Smooth muscle cell (in vitro differentiated cells): ENCODE measurements at regions not wholly inside any gene's neighbourhood (a gene's known extent, or its start where the extent isn't known, plus 50 kb on each side); places are given as distances from the start of the nearest gene placed in this dataset.

Experiments
- DNase-seq: peaks from one replicate; lab custom pipeline; 2025; ENCODE audit not compliant: unreplicated experiment; lab: John Stamatoyannopoulos, UW
- H2AFZ ChIP-seq: fragments of 200-600 bp; sonication (generic); 2 replicates; pipeline ENCODE4 v1.6.0; 2016; ENCODE audit warnings: antibody characterized with exemption, low read depth, mild to moderate bottlenecking
- H3F3A ChIP-seq: fragments of 200-600 bp; sonication (generic); 2 replicates; pipeline ENCODE4 v1.6.0; 2017; ENCODE audit warnings: antibody characterized with exemption, low read depth
- H3K27ac ChIP-seq: fragments of 200-600 bp; sonication (generic); 2 replicates; pipeline ENCODE4 v1.5.1; 2016; ENCODE audit warnings: low read depth, mild to moderate bottlenecking
- H3K27me3 ChIP-seq: fragments of 200-600 bp; sonication (generic); 2 replicates; pipeline ENCODE4 v1.6.1; 2016; ENCODE audit warnings: low read depth, mild to moderate bottlenecking
- H3K36me3 ChIP-seq: fragments of 200-600 bp; sonication (generic); 2 replicates; pipeline ENCODE4 v1.5.1; 2016; ENCODE audit warnings: low read depth
- H3K4me1 ChIP-seq: fragments of 200-600 bp; sonication (generic); 2 replicates; pipeline ENCODE4 v1.5.1; 2016; ENCODE audit warnings: low read depth
- H3K4me2 ChIP-seq: fragments of 200-600 bp; sonication (generic); 2 replicates; pipeline ENCODE4 v1.6.0; 2016; ENCODE audit warnings: mild to moderate bottlenecking
- H3K4me3 ChIP-seq: fragments of 200-600 bp; sonication (generic); 2 replicates; pipeline ENCODE4 v1.5.1; 2016; ENCODE audit warnings: mild to moderate bottlenecking
- H3K79me2 ChIP-seq: fragments of 200-600 bp; sonication (generic); 2 replicates; pipeline ENCODE4 v1.6.0; 2016; ENCODE audit warnings: low read depth, mild to moderate bottlenecking
- H3K9ac ChIP-seq: fragments of 200-600 bp; sonication (generic); 2 replicates; pipeline ENCODE4 v1.6.0; 2016; ENCODE audit warnings: low read depth
- H3K9me3 ChIP-seq: fragments of 200-600 bp; sonication (generic); replicated peaks from 2 replicates; pipeline ENCODE4 v1.5.1; 2016; ENCODE audit warnings: low read depth
- H4K20me1 ChIP-seq: fragments of 200-600 bp; sonication (generic); 2 replicates; pipeline ENCODE4 v1.6.0; 2016; ENCODE audit warnings: low read depth
- WGBS: methylation state at CpG from one replicate; pipeline ENCODE4 v1.1.7; 2016; ENCODE audit warnings: low lambda C conversion rate; 5-methylcytosine and 5-hydroxymethylcytosine counted together
- TF ChIP-seq, protein P1 (sequence below): fragments of 200-600 bp; sonication (generic); IDR thresholded peaks from 2 replicates; pipeline ENCODE4 v1.5.1; 2017; ENCODE audit warnings: borderline replicate concordance, mild to moderate bottlenecking, antibody characterized with exemption; ENCODE audit not compliant: insufficient read depth, poor library complexity, severe bottlenecking

DNA sequence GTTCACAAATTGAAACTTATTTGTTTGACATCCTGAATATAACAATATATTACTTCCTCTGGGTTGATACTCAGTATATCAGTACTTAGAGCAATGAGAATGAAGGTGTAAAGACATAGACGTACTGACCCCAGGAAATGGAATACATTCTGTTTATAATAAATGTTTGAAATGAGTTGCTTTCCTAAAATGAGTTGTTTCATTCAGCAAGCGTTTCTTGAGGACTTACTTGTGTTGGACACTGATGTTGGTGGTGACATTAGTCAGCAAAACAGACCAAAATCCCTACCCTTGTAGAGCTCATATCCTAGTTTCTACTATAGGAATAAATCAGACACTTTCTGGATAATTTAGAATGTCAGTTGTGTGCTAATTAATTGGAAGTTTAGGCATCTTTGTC lies 184.3 kb downstream of the ZDHHC21 start:
- Histone ChIP-seq H3F3A (no peaks in the 10 kb centered on the region), H3K27me3 (no peaks in the 10 kb centered on the region), H4K20me1 (no peaks in the 10 kb centered on the region), H3K27ac (no peak overlapping the region), H3K4me1 (no peaks in the 10 kb centered on the region), H3K36me3 (no peaks in the 10 kb centered on the region), H2AFZ (no peak overlapping the region), H3K4me2 (no peak overlapping the region), H3K9me3 (no peaks in the 10 kb centered on the region), H3K4me3 (no peak overlapping the region), H3K79me2 (no peaks in the 10 kb centered on the region), H3K9ac (no peak overlapping the region)
- 96% methylated on average over 2 of the region's 2 CpGs for WGBS
- no peak for DNase-seq
- TF ChIP-seq, protein P1, sequence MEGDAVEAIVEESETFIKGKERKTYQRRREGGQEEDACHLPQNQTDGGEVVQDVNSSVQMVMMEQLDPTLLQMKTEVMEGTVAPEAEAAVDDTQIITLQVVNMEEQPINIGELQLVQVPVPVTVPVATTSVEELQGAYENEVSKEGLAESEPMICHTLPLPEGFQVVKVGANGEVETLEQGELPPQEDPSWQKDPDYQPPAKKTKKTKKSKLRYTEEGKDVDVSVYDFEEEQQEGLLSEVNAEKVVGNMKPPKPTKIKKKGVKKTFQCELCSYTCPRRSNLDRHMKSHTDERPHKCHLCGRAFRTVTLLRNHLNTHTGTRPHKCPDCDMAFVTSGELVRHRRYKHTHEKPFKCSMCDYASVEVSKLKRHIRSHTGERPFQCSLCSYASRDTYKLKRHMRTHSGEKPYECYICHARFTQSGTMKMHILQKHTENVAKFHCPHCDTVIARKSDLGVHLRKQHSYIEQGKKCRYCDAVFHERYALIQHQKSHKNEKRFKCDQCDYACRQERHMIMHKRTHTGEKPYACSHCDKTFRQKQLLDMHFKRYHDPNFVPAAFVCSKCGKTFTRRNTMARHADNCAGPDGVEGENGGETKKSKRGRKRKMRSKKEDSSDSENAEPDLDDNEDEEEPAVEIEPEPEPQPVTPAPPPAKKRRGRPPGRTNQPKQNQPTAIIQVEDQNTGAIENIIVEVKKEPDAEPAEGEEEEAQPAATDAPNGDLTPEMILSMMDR, result no peak

- no peak for DNase-seq
- no peaks in the 10 kb centered on the region for H3K4me1 ChIP-seq
- no peaks in the 10 kb centered on the region for H3K79me2 ChIP-seq
- no peaks in the 10 kb centered on the region for H3F3A ChIP-seq
- TF ChIP-seq, protein P1, result no peak
- WGBS, result 89% methylated on average over 4 of the region's 4 CpGs
- H3K4me3 ChIP-seq, result no peak overlapping the region
- no peak overlapping the region for H3K9ac ChIP-seq
- no peak overlapping the region for H3K27ac ChIP-seq
- H3K36me3 ChIP-seq, result no peaks in the 10 kb centered on the region
- no peaks in the 10 kb centered on the region for H4K20me1 ChIP-seq
- no peaks in the 10 kb centered on the region for H3K9me3 ChIP-seq
- no peak overlapping the region for H3K4me2 ChIP-seq
- H2AFZ ChIP-seq, result no peak overlapping the region
- H3K27me3 ChIP-seq, result no peaks in the 10 kb centered on the region
These were observed 187.4 kb upstream of the NFIB start for GRCh38 chr9:14501366-14501765.

- no peaks in the 10 kb centered on the region for H3K4me1 ChIP-seq
- H3K27me3 ChIP-seq, result no peaks in the 10 kb centered on the region
- H3K36me3 ChIP-seq, result no peaks in the 10 kb centered on the region
- H3K4me3 ChIP-seq, result no peak overlapping the region
- no peaks in the 10 kb centered on the region for H3K79me2 ChIP-seq
- no peak overlapping the region for H2AFZ ChIP-seq
- TF ChIP-seq, protein P1, result no peak
- DNase-seq, result no peak
- 75% methylated on average over 9 of the region's 9 CpGs for WGBS
- no peak overlapping the region for H3K27ac ChIP-seq
- H3F3A ChIP-seq, result no peaks in the 10 kb centered on the region
- H3K4me2 ChIP-seq, result no peak overlapping the region
- no peak overlapping the region for H3K9ac ChIP-seq
- no peaks in the 10 kb centered on the region for H4K20me1 ChIP-seq
- no peaks in the 10 kb centered on the region for H3K9me3 ChIP-seq
These were observed 186.8 kb upstream of the NFIB start for GRCh38 chr9:14500705-14501104.

DNA sequence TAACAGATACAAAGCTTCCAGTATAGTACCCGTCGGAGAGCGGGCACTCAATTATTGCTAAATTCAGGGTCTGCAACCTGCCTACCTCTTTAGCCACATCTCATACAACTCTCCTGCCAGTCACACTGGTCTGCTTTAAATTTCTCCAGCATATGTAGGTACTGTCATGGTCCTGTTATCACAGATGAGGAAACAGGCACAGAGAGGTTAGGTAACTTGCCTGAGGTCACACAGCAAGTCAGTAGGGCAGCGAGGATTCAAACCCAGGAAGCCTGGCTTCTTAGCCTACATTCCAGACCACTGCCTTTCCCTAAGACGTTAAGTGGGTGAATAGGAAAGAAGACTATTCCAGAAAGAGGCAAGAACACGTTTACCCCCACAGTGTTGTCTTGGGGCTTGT lies 186.0 kb upstream of the NFIB start:
- DNase-seq, result no peak
- H3F3A ChIP-seq, result no peaks in the 10 kb centered on the region
- H3K4me3 ChIP-seq, result no peak overlapping the region
- 91% methylated on average over 6 of the region's 6 CpGs for WGBS
- no peaks in the 10 kb centered on the region for H3K79me2 ChIP-seq
- H3K4me1 ChIP-seq, result no peaks in the 10 kb centered on the region
- TF ChIP-seq, protein P1, result no peak
- no peak overlapping the region for H3K4me2 ChIP-seq
- no peak overlapping the region for H3K27ac ChIP-seq
- H4K20me1 ChIP-seq, result no peaks in the 10 kb centered on the region
- no peaks in the 10 kb centered on the region for H3K9me3 ChIP-seq
- H3K36me3 ChIP-seq, result no peaks in the 10 kb centered on the region
- H3K27me3 ChIP-seq, result no peaks in the 10 kb centered on the region
- H3K9ac ChIP-seq, result no peak overlapping the region
- H2AFZ ChIP-seq, result no peak overlapping the region
